ENCODE measurements at regions not wholly inside any gene's neighbourhood (a gene's known extent, or its start where the extent isn't known, plus 50 kb on each side); places are given as distances from the start of the nearest gene placed in this dataset.

GRCh38 chr1:172898866-172899265, 151.9 kb downstream of the TNFSF18 start:
- no peak overlapping the region for H3K9ac ChIP-seq (ENCODE audit: low read depth, low read length)
- H3K36me3 ChIP-seq (ENCODE audit: insufficient read depth, low read depth, low read length): no peaks in the 10 kb centered on the region
- H3K27ac ChIP-seq (ENCODE audit: low read length): no peak overlapping the region
- no peaks in the 10 kb centered on the region for H3K4me1 ChIP-seq (ENCODE audit: insufficient read depth, low read length)
- H3K4me3 ChIP-seq (ENCODE audit: low read length): no peak overlapping the region
- no peaks in the 10 kb centered on the region for H3K27me3 ChIP-seq (ENCODE audit: insufficient read depth, low read length)
- no peaks in the 10 kb centered on the region for H3K9me3 ChIP-seq (ENCODE audit: insufficient read depth, low read depth, low read length)

GRCh38 chr1:172900376-172900997, 150.3 kb downstream of the TNFSF18 start:
- Histone ChIP-seq H3K9me3 (ENCODE audit: insufficient read depth, low read depth, low read length) (no peaks in the 10 kb centered on the region), H3K4me3 (ENCODE audit: low read length) (no peak overlapping the region), H3K27me3 (ENCODE audit: insufficient read depth, low read length) (no peaks in the 10 kb centered on the region), H3K4me1 (ENCODE audit: insufficient read depth, low read length) (no peaks in the 10 kb centered on the region), H3K9ac (ENCODE audit: low read depth, low read length) (no peak overlapping the region), H3K27ac (ENCODE audit: low read length) (no peak overlapping the region), H3K36me3 (ENCODE audit: insufficient read depth, low read depth, low read length) (no peaks in the 10 kb centered on the region)

GRCh38 chr1:172902200-172902599, 148.5 kb downstream of the TNFSF18 start:
- Histone ChIP-seq H3K36me3 (ENCODE audit: insufficient read depth, low read depth, low read length) (no peaks in the 10 kb centered on the region), H3K9me3 (ENCODE audit: insufficient read depth, low read depth, low read length) (no peaks in the 10 kb centered on the region), H3K9ac (ENCODE audit: low read depth, low read length) (no peak overlapping the region), H3K4me3 (ENCODE audit: low read length) (no peak overlapping the region), H3K4me1 (ENCODE audit: insufficient read depth, low read length) (no peaks in the 10 kb centered on the region), H3K27ac (ENCODE audit: low read length) (no peak overlapping the region), H3K27me3 (ENCODE audit: insufficient read depth, low read length) (no peaks in the 10 kb centered on the region)

GRCh38 chr1:172902861-172903381, 147.8 kb downstream of the TNFSF18 start:
- Histone ChIP-seq H3K9ac (ENCODE audit: low read depth, low read length) (no peak overlapping the region), H3K9me3 (ENCODE audit: insufficient read depth, low read depth, low read length) (no peaks in the 10 kb centered on the region), H3K4me3 (ENCODE audit: low read length) (no peak overlapping the region), H3K36me3 (ENCODE audit: insufficient read depth, low read depth, low read length) (no peaks in the 10 kb centered on the region), H3K27me3 (ENCODE audit: insufficient read depth, low read length) (no peaks in the 10 kb centered on the region), H3K4me1 (ENCODE audit: insufficient read depth, low read length) (no peaks in the 10 kb centered on the region), H3K27ac (ENCODE audit: low read length) (no peak overlapping the region)

DNA sequence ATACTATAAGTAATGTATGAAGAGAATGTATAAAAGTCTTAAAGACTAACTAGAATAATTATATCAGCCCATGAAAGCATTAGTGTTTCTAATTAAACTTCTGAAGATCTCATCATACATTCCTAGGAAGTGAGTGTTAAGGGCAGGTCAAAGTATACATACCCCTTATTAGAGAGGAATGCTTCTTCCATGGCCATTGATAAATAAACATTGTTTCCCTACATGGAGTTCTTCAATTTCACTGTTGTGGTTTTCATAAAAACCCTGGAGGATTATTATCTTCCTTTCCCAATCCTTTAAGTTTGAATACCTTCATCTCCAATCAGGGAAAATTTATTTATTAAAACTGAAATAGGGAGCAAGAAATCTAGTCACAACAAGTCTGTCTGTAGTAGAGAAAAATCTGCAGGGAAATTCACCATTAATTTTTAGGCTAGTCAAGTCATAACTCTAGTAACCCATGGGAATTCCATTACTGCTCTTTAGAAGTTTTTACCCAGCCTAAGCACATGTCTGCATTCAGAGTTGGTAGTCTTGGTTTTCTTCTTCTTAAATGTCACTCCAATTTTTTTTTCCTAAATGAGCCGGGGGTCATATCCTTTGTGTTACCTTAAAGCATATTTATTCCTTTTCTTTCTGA, 147.0 kb downstream of the TNFSF18 start:
- H3K27ac ChIP-seq (ENCODE audit: low read length): no peak overlapping the region
- no peaks in the 10 kb centered on the region for H3K9me3 ChIP-seq (ENCODE audit: insufficient read depth, low read depth, low read length)
- no peaks in the 10 kb centered on the region for H3K4me1 ChIP-seq (ENCODE audit: insufficient read depth, low read length)

DNA sequence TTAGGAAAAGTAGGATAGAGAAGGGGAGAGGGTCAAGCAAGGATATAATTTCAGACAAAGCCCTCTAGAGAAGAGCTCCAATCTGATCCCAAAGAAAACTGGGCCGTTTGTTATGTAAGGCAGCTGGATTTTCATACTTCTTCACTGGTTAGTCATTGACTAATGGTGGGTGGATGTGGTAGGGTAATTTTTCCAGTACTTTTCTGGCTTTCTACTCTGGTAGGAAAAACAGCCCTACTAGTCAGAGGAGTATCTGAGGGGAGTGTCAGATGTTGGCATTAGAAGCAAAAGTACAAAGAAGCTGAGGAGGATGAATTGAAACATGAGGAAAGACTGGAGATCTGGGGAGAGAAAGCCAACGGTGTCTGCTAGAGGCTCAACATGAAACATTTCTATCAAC, 145.3 kb downstream of the TNFSF18 start:
- Histone ChIP-seq H3K27me3 (ENCODE audit: insufficient read depth, low read length) (no peaks in the 10 kb centered on the region), H3K4me3 (ENCODE audit: low read length) (no peak overlapping the region), H3K9ac (ENCODE audit: low read depth, low read length) (no peak overlapping the region), H3K4me1 (ENCODE audit: insufficient read depth, low read length) (no peaks in the 10 kb centered on the region), H3K9me3 (ENCODE audit: insufficient read depth, low read depth, low read length) (no peaks in the 10 kb centered on the region), H3K27ac (ENCODE audit: low read length) (no peak overlapping the region), H3K36me3 (ENCODE audit: insufficient read depth, low read depth, low read length) (no peaks in the 10 kb centered on the region)

More for the DNA sequence above, 147.0 kb downstream of the TNFSF18 start:
- Histone ChIP-seq H3K9ac (ENCODE audit: low read depth, low read length) (no peak overlapping the region), H3K4me3 (ENCODE audit: low read length) (no peak overlapping the region), H3K27me3 (ENCODE audit: insufficient read depth, low read length) (no peaks in the 10 kb centered on the region), H3K36me3 (ENCODE audit: insufficient read depth, low read depth, low read length) (no peaks in the 10 kb centered on the region)

- H3K4me1 ChIP-seq (ENCODE audit: insufficient read depth, low read length): no peaks in the 10 kb centered on the region
- no peaks in the 10 kb centered on the region for H3K9me3 ChIP-seq (ENCODE audit: insufficient read depth, low read depth, low read length)
- no peak overlapping the region for H3K27ac ChIP-seq (ENCODE audit: low read length)
- H3K36me3 ChIP-seq (ENCODE audit: insufficient read depth, low read depth, low read length): no peaks in the 10 kb centered on the region
- H3K27me3 ChIP-seq (ENCODE audit: insufficient read depth, low read length): no peaks in the 10 kb centered on the region
- H3K4me3 ChIP-seq (ENCODE audit: low read length): no peak overlapping the region
- H3K9ac ChIP-seq (ENCODE audit: low read depth, low read length): no peak overlapping the region
These were observed 143.8 kb downstream of the TNFSF18 start for GRCh38 chr1:172906778-172907592.

DNA sequence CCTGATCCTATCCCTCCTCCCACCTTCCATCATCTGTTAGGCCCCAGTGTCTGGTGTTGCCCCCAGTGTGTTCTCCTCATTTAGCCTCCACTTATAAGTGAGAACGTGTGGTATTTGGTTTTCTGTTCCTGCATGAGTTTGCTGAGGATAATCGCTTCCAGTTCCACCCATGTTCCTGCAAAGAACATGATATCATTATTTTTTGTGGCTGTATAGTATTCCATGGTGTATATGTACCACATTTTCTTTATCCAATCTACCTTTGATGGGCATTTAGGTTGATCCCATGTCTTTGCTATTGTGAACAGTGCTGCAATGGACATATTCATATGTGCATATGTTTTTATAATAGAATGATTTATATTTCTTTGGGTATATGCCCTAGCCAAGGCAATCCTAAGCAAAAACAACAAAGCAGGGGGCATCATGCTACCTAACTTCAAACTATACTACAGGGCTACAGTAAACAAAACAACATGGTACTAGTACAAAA, 142.9 kb downstream of the TNFSF18 start:
- no peak overlapping the region for H3K4me3 ChIP-seq (ENCODE audit: low read length)
- no peaks in the 10 kb centered on the region for H3K27me3 ChIP-seq (ENCODE audit: insufficient read depth, low read length)
- H3K4me1 ChIP-seq (ENCODE audit: insufficient read depth, low read length): no peaks in the 10 kb centered on the region
- H3K9me3 ChIP-seq (ENCODE audit: insufficient read depth, low read depth, low read length): peaks cover 7% of the 10 kb centered on the region; the same call in 1 of the 2 replicates
- no peaks in the 10 kb centered on the region for H3K36me3 ChIP-seq (ENCODE audit: insufficient read depth, low read depth, low read length)
- no peak overlapping the region for H3K9ac ChIP-seq (ENCODE audit: low read depth, low read length)
- no peak overlapping the region for H3K27ac ChIP-seq (ENCODE audit: low read length)

DNA sequence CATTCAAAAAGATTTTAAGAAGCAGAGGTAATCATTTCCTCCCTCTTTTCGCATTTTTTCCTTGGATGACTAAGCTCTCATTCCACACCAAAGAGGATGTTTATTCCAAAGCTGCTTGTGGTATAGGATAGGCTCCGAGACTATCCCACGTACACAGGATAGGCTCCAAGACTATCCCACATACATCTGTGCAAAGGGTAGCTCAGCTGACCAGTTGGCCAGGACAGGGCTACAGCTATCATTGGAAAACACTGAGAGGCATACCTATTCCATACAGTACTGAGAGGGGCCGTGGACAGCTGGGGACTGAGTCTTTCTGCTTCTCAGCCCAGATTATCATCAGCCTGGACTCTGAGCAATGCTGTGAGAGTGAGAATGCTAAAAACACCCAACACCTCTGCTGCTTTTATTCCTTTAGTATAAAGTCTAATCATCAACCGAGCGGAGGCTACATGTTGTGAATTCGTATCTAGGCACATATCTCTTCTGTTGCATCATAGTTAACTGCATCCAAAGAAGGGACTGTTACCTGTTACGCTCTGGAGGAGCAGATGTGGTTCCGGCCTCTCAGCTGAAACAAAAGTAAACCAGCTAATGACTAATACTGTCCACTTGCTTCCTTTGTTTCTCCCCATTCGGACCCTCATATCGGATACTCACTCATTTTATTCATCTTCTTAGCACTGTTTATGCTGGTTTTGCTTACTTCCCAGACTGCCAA, 141.0 kb downstream of the TNFSF18 start:
- H3K9ac ChIP-seq (ENCODE audit: low read depth, low read length): no peak overlapping the region
- no peak overlapping the region for H3K27ac ChIP-seq (ENCODE audit: low read length)

DNA sequence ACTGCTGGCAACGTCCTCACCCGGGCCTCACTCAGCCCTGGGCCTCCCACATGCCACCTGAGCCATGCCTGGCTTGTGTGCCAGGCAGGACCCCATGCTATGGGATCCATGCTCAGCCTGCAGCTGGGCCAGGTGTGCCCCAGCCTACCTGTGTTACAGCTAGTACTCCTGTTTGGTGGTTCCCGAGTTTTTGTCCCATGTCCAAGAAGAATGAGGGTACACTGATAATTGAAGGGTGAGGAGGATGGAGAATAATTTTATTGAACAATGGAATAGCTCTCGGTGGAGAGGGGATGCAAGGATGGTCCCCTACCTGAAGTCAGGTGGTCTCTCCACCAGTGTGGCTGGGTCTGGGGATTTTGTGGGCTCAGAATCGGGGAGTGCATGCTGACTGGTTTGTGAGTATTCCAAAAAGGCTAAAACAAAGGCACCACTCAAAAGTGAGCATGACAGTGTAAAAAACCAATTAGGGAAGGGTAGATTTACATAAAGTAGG, 137.9 kb downstream of the TNFSF18 start:
- no peaks in the 10 kb centered on the region for H3K4me1 ChIP-seq (ENCODE audit: insufficient read depth, low read length)
- H3K9ac ChIP-seq (ENCODE audit: low read depth, low read length): no peak overlapping the region
- H3K27me3 ChIP-seq (ENCODE audit: insufficient read depth, low read length): no peaks in the 10 kb centered on the region

More for the DNA sequence above, 141.0 kb downstream of the TNFSF18 start:
- H3K4me1 ChIP-seq (ENCODE audit: insufficient read depth, low read length): no peaks in the 10 kb centered on the region
- H3K4me3 ChIP-seq (ENCODE audit: low read length): no peak overlapping the region
- peaks cover 14% of the 10 kb centered on the region; the same call in 1 of the 2 replicates for H3K9me3 ChIP-seq (ENCODE audit: insufficient read depth, low read depth, low read length)
- H3K36me3 ChIP-seq (ENCODE audit: insufficient read depth, low read depth, low read length): no peaks in the 10 kb centered on the region
- no peaks in the 10 kb centered on the region for H3K27me3 ChIP-seq (ENCODE audit: insufficient read depth, low read length)

More for the DNA sequence above, 137.9 kb downstream of the TNFSF18 start:
- Histone ChIP-seq H3K9me3 (ENCODE audit: insufficient read depth, low read depth, low read length) (peaks cover 14% of the 10 kb centered on the region; the same call in 1 of the 2 replicates), H3K27ac (ENCODE audit: low read length) (no peak overlapping the region), H3K36me3 (ENCODE audit: insufficient read depth, low read depth, low read length) (no peaks in the 10 kb centered on the region), H3K4me3 (ENCODE audit: low read length) (no peak overlapping the region)

Data from iPS-20b (cell line).